ENCODE measurements at regions not wholly inside any gene's neighbourhood (a gene's known extent, or its start where the extent isn't known, plus 50 kb on each side); places are given as distances from the start of the nearest gene placed in this dataset.

- TF ChIP-seq EZH2 (IDR thresholded peaks at IDR 0.05; ENCODE audit: insufficient read depth, poor library complexity, severe bottlenecking) (no peak), EZH2phosphoT487 (IDR thresholded peaks at IDR 0.05; ENCODE audit: insufficient read depth, low read depth) (no peak)
Observed at GRCh38 chr1:219731771-219732170, 118.9 kb upstream of the ZC3H11B start.
